ENCODE measurements at regions not wholly inside any gene's neighbourhood (a gene's known extent, or its start where the extent isn't known, plus 50 kb on each side); places are given as distances from the start of the nearest gene placed in this dataset.

DNA sequence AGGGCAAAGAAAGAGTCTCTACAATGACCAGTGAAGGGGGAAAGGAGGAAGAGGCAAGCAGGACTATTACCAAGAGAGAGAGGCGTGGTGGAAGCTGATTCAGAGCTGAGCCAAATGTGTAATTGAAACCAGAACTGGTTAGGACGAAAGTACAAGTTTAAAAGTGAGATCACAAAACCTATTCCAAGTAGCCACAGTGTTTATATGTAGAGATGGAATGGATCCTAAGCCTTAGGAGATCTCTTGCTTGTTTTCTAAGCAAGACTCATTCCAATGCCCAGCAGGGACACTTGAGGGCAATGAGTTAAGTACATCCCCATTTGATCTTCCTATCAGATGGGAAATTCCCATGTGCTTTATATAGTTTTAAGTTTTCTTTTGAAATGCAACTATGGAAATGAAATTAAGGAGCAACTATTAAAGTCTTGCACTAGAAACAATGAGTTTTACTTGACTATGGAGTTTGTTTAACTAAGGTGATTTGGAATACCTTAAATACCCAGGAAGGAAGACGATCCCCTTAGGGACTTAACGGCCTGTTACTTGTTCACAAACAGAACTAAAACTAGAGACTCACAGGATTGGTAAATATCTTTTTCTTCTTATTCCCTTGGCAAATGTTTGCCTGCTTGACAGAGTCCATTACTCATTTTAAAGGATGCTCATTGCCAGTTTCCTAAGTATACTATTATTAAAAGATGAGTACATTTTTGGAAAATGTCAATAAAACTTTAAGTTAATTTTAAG is 51.1 kb upstream of the SNX2 start:
- DNase-seq = no peak

All from stimulated activated CD4-positive, alpha-beta T cell treated with anti-CD3 and anti-CD28 coated beads, Interleukin-2, amount 100 ng/mL, for 24 hours (primary cell).